ENCODE measurements at regions not wholly inside any gene's neighbourhood (a gene's known extent, or its start where the extent isn't known, plus 50 kb on each side); places are given as distances from the start of the nearest gene placed in this dataset.

DNA sequence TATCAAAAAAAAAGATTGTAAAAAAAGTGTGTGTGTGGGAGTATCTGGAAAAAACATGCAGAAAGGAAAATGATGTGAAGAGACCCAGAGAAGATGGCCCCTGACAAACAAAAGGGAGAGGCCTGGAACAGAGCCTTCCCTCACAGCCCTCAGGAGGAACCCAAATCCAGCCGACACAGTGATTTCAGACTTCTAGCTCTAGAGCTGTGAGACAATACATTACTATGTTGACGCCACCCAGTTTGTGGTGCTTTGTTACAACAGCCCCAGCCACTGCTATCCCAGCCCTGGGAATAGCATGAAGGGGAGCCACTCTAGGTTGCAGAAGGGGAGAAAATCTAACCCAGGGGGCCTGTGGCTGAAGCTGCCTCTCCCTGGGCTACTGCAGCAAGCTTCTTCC is 59.0 kb upstream of the ZBTB7C start:
- no peaks in the 10 kb centered on the region for H3K27me3 ChIP-seq (replicated peaks; ENCODE audit: control insufficient read depth, insufficient read depth, low read length)
- no peaks in the 10 kb centered on the region for H3K36me3 ChIP-seq (ENCODE audit: control insufficient read depth, insufficient read depth, low read length)
- no peak overlapping the region for H3K4me3 ChIP-seq (replicated peaks; ENCODE audit: low read depth, low read length)
- DNase-seq (ENCODE audit: extremely low read depth, insufficient read length), result no peak
- TF ChIP-seq, protein P1, sequence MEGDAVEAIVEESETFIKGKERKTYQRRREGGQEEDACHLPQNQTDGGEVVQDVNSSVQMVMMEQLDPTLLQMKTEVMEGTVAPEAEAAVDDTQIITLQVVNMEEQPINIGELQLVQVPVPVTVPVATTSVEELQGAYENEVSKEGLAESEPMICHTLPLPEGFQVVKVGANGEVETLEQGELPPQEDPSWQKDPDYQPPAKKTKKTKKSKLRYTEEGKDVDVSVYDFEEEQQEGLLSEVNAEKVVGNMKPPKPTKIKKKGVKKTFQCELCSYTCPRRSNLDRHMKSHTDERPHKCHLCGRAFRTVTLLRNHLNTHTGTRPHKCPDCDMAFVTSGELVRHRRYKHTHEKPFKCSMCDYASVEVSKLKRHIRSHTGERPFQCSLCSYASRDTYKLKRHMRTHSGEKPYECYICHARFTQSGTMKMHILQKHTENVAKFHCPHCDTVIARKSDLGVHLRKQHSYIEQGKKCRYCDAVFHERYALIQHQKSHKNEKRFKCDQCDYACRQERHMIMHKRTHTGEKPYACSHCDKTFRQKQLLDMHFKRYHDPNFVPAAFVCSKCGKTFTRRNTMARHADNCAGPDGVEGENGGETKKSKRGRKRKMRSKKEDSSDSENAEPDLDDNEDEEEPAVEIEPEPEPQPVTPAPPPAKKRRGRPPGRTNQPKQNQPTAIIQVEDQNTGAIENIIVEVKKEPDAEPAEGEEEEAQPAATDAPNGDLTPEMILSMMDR (IDR thresholded peaks at IDR 0.05; ENCODE audit: insufficient read depth, low read length, poor library complexity, severe bottlenecking), result no peak

- no peaks in the 10 kb centered on the region for H3K36me3 ChIP-seq (ENCODE audit: control insufficient read depth, insufficient read depth, low read length)
- TF ChIP-seq, protein P1 (IDR thresholded peaks at IDR 0.05; ENCODE audit: insufficient read depth, low read length, poor library complexity, severe bottlenecking), result no peak
- no peaks in the 10 kb centered on the region for H3K27me3 ChIP-seq (replicated peaks; ENCODE audit: control insufficient read depth, insufficient read depth, low read length)
- no peak overlapping the region for H3K4me3 ChIP-seq (replicated peaks; ENCODE audit: low read depth, low read length)
- no peak for DNase-seq (ENCODE audit: extremely low read depth, insufficient read length)
Measured at GRCh38 chr18:48467231-48467630, 58.0 kb upstream of the ZBTB7C start.

DNA sequence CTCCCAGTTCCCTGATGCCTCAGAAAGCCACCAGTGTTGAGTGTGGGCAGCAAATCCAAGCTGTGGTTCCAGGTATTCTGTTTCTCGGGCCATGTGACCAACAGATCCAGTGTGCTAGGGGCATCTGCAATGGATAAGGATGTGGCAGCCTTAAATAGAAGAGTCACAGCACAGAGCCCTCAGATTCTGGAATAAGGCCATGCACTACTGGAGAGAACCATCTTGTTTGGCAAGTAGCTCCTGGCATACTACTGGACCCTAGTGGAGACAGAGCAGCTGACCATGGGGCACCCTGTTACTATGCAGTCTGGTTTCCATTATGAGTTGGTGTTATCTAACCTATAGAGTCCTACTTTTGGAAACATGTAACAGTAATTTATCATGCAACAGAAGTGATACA is 53.3 kb upstream of the ZBTB7C start:
- H3K27me3 ChIP-seq (replicated peaks; ENCODE audit: control insufficient read depth, insufficient read depth, low read length), result no peaks in the 10 kb centered on the region; the same call in 1 of the 2 replicates
- H3K4me3 ChIP-seq (replicated peaks; ENCODE audit: low read depth, low read length), result no peak overlapping the region
- TF ChIP-seq, protein P1 (IDR thresholded peaks at IDR 0.05; ENCODE audit: insufficient read depth, low read length, poor library complexity, severe bottlenecking), result no peak
- DNase-seq (ENCODE audit: extremely low read depth, insufficient read length), result no peak
- no peaks in the 10 kb centered on the region for H3K36me3 ChIP-seq (ENCODE audit: control insufficient read depth, insufficient read depth, low read length)

GRCh38 chr18:48460929-48461583 is 51.9 kb upstream of the ZBTB7C start:
- no peaks in the 10 kb centered on the region; the same call in 1 of the 2 replicates for H3K27me3 ChIP-seq (replicated peaks; ENCODE audit: control insufficient read depth, insufficient read depth, low read length)
- TF ChIP-seq, protein P1 (IDR thresholded peaks at IDR 0.05; ENCODE audit: insufficient read depth, low read length, poor library complexity, severe bottlenecking), result no peak
- no peak for DNase-seq (ENCODE audit: extremely low read depth, insufficient read length)
- H3K4me3 ChIP-seq (replicated peaks; ENCODE audit: low read depth, low read length), result no peak overlapping the region
- H3K36me3 ChIP-seq (ENCODE audit: control insufficient read depth, insufficient read depth, low read length), result no peaks in the 10 kb centered on the region

GRCh38 chr18:48459465-48459864 is 50.3 kb upstream of the ZBTB7C start:
- TF ChIP-seq, protein P1 (IDR thresholded peaks at IDR 0.05; ENCODE audit: insufficient read depth, low read length, poor library complexity, severe bottlenecking), result no peak
- no peak for DNase-seq (ENCODE audit: extremely low read depth, insufficient read length)
- Histone ChIP-seq H3K27me3 (replicated peaks; ENCODE audit: control insufficient read depth, insufficient read depth, low read length) (no peaks in the 10 kb centered on the region; the same call in 1 of the 2 replicates), H3K4me3 (replicated peaks; ENCODE audit: low read depth, low read length) (no peak overlapping the region), H3K36me3 (ENCODE audit: control insufficient read depth, insufficient read depth, low read length) (no peaks in the 10 kb centered on the region)

- Histone ChIP-seq H3K4me3 (replicated peaks; ENCODE audit: low read depth, low read length) (no peak overlapping the region), H3K36me3 (ENCODE audit: control insufficient read depth, insufficient read depth, low read length) (no peaks in the 10 kb centered on the region), H3K27me3 (replicated peaks; ENCODE audit: control insufficient read depth, insufficient read depth, low read length) (no peaks in the 10 kb centered on the region; the same call in 1 of the 2 replicates)
- TF ChIP-seq, protein P1 (IDR thresholded peaks at IDR 0.05; ENCODE audit: insufficient read depth, low read length, poor library complexity, severe bottlenecking), result no peak
- DNase-seq (ENCODE audit: extremely low read depth, insufficient read length), result no peak
Measured at GRCh38 chr18:48459016-48459415, 49.8 kb upstream of the ZBTB7C start.

All from GM06990 (cell line).